ENCODE measurements at regions not wholly inside any gene's neighbourhood (a gene's known extent, or its start where the extent isn't known, plus 50 kb on each side); places are given as distances from the start of the nearest gene placed in this dataset.

GRCh38 chr9:25876248-25876647 lies 198.0 kb upstream of the TUSC1 start:
- no peak for TF ChIP-seq POLR2A (IDR thresholded peaks at IDR 0.05)
- TF ChIP-seq, protein P1, sequence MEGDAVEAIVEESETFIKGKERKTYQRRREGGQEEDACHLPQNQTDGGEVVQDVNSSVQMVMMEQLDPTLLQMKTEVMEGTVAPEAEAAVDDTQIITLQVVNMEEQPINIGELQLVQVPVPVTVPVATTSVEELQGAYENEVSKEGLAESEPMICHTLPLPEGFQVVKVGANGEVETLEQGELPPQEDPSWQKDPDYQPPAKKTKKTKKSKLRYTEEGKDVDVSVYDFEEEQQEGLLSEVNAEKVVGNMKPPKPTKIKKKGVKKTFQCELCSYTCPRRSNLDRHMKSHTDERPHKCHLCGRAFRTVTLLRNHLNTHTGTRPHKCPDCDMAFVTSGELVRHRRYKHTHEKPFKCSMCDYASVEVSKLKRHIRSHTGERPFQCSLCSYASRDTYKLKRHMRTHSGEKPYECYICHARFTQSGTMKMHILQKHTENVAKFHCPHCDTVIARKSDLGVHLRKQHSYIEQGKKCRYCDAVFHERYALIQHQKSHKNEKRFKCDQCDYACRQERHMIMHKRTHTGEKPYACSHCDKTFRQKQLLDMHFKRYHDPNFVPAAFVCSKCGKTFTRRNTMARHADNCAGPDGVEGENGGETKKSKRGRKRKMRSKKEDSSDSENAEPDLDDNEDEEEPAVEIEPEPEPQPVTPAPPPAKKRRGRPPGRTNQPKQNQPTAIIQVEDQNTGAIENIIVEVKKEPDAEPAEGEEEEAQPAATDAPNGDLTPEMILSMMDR (IDR thresholded peaks at IDR 0.05) = no peak
- no peak for DNase-seq
- H3K36me3 ChIP-seq = no peaks in the 10 kb centered on the region
- no peak overlapping the region for H3K27ac ChIP-seq
- H3K4me3 ChIP-seq = no peak overlapping the region
- intact Hi-C loops (cut with DNase I; ENCODE audit: low total_unique reads) = no loop called here
- H3K9me3 ChIP-seq = no peaks in the 10 kb centered on the region
- H3K27me3 ChIP-seq = no peaks in the 10 kb centered on the region
- no peaks in the 10 kb centered on the region for H3K4me1 ChIP-seq

DNA sequence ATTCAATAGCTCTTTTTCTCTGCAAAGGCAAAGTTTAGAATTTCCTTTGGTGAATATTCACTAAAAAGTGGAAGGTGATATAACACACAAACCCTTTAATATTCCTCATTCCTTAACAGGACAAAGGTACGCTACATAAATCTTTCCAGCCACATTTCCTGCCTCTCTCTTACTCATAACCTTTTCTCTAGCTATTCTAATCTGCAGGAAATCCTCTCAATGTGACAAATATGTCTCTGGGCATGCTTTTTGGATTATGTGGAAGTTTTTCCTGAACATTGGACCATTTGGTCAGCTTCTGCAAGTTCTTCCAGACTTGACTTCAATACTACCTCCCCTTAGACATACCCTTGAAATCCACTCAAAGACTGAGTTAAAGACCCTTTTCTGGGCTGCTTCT lies 186.3 kb upstream of the TUSC1 start:
- no peaks in the 10 kb centered on the region for H3K4me1 ChIP-seq
- no peak overlapping the region for H3K4me3 ChIP-seq
- H3K27me3 ChIP-seq = no peaks in the 10 kb centered on the region
- H3K27ac ChIP-seq = no peak overlapping the region
- no peaks in the 10 kb centered on the region for H3K9me3 ChIP-seq
- no peaks in the 10 kb centered on the region for H3K36me3 ChIP-seq
- intact Hi-C loops (cut with DNase I; ENCODE audit: low total_unique reads) = no loop called here
- TF ChIP-seq, protein P1 (IDR thresholded peaks at IDR 0.05) = no peak
- TF ChIP-seq POLR2A (IDR thresholded peaks at IDR 0.05) = no peak
- DNase-seq = no peak

DNA sequence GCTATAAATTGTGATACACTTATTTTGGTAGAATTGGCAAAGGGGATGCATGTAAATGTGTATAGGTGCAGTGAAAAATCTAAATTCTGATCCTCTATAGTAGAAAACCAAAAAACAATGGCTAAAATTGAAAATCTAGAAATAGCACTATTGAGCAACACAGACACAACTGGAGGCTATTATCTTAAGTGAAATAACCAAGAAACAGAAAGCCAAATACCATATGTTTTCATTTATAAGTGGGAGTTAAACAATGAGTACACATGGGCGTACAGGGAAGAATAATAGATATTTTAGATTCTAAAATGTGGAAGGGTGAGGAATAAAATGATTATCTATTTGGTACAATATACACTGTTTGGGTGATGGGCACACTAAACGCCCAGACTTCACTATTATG lies 183.2 kb upstream of the TUSC1 start:
- intact Hi-C loops (cut with DNase I; ENCODE audit: low total_unique reads) = no loop called here
- no peaks in the 10 kb centered on the region for H3K27me3 ChIP-seq
- DNase-seq = no peak
- no peak overlapping the region for H3K4me3 ChIP-seq
- no peaks in the 10 kb centered on the region for H3K9me3 ChIP-seq
- no peak overlapping the region for H3K27ac ChIP-seq
- no peaks in the 10 kb centered on the region for H3K4me1 ChIP-seq
- TF ChIP-seq, protein P1 (IDR thresholded peaks at IDR 0.05) = no peak
- no peak for TF ChIP-seq POLR2A (IDR thresholded peaks at IDR 0.05)
- H3K36me3 ChIP-seq = no peaks in the 10 kb centered on the region

DNA sequence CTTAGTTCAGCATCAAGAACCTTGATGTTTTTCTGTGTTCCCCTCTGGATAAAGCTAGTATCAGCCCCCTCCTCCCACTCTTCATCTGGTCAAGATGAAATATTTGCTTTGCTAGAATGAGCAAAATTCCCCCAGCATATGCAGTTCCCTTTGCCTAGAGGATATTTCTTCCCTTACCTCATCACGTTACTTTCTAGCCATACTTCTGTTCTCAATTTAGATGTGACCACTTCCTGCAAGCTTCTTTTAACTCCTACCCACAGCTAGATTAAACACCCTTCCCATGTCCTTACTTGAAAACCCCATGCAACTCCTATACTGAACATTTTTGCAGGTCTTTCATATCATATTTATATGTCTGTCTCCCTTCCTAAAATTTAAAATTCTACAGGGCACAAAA lies 178.9 kb upstream of the TUSC1 start:
- Histone ChIP-seq H3K27me3 (no peaks in the 10 kb centered on the region), H3K4me1 (no peaks in the 10 kb centered on the region), H3K4me3 (no peak overlapping the region), H3K27ac (no peak overlapping the region), H3K36me3 (no peaks in the 10 kb centered on the region), H3K9me3 (no peaks in the 10 kb centered on the region)
- intact Hi-C loops (cut with DNase I; ENCODE audit: low total_unique reads) = no loop called here
- no peak for DNase-seq
- TF ChIP-seq POLR2A (IDR thresholded peaks at IDR 0.05) = no peak
- TF ChIP-seq, protein P1 (IDR thresholded peaks at IDR 0.05) = no peak

DNA sequence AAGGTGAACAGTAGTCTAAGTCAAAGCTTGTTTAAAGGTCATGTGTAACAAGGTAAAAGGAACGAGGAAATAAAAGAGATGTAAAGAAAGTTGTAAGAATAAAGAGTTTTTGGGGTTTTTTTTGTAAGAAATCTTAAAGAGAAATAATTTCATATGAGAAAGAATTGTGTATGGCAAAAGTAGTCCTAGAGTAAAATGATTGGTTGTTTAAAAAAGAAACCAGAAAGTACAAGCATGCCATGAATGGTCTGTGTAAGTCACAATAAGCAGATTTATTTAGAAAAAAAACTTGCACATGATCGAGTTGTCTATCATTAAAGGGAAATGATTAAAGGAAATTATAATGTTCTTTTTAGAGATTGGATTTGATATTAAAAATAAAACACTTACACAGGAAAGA lies 172.6 kb upstream of the TUSC1 start:
- intact Hi-C loops (cut with DNase I; ENCODE audit: low total_unique reads) = no loop called here
- TF ChIP-seq POLR2A (IDR thresholded peaks at IDR 0.05) = no peak
- TF ChIP-seq, protein P1 (IDR thresholded peaks at IDR 0.05) = no peak
- Histone ChIP-seq H3K27ac (no peak overlapping the region), H3K4me3 (no peak overlapping the region), H3K9me3 (no peaks in the 10 kb centered on the region), H3K27me3 (no peaks in the 10 kb centered on the region), H3K36me3 (no peaks in the 10 kb centered on the region), H3K4me1 (no peaks in the 10 kb centered on the region)
- no peak for DNase-seq
